CD4-positive, alpha-beta T cell treated with Interleukin-6 for 4 hours (primary cell): ENCODE measurements at regions not wholly inside any gene's neighbourhood (a gene's known extent, or its start where the extent isn't known, plus 50 kb on each side); places are given as distances from the start of the nearest gene placed in this dataset.
"Not testable (repeated sequence)": the region's sequence is repeated elsewhere in the genome, so short reads cannot be mapped to it uniquely, and the experiment has no call there.

Source experiments
- DNase-seq: peaks from one replicate; pipeline ENCODE4 v3.0.0-alpha.2; 2020; ENCODE audit warnings: mixed read lengths

GRCh38 chr3:75248974-75249373 lies 415.2 kb upstream of the FRG2C start:
- no peak for DNase-seq

DNA sequence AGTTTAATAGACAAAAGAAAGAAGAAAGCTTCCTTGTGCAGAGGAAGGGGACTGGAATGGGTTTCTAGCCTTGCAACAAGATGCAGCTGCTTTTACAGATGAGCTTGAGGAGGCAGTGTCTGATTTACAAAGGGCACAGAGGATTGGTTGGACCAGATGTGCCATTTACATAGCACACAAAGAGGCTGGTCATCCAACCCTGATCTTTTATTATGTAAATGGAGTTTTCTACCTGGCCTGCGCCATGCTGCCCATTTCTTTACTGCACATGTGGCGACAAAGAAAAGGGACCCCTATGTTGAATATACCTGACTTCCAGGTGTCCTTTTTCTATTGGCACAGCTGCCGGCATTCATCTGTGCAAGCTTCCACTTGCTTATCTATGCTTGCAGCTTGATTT lies 409.4 kb upstream of the FRG2C start:
- DNase-seq, result no peak

GRCh38 chr3:75258825-75259683 lies 405.1 kb upstream of the FRG2C start:
- DNase-seq, result not testable (repeated sequence)

DNA sequence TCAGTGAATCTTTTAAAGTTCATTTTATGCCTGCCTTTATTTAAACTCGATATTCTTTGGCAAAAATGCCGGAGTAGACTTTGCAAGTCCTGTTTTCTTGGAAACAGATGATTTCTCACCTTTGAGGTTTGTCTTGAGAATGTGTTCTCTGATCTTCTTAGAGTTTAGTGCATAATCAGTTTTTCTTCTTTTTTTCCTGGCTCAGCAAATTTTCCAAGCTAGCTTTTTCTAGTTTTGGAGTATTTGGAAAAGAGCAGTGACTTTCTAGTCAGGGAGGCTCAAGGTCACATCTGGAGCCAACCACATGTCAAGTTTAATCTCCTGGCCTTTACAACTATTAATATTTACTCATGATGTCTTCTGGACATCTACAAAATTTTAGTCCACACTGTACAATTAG lies 403.2 kb upstream of the FRG2C start:
- DNase-seq, result not testable (repeated sequence)

GRCh38 chr3:75262661-75263060 lies 401.5 kb upstream of the FRG2C start:
- no peak for DNase-seq

DNA sequence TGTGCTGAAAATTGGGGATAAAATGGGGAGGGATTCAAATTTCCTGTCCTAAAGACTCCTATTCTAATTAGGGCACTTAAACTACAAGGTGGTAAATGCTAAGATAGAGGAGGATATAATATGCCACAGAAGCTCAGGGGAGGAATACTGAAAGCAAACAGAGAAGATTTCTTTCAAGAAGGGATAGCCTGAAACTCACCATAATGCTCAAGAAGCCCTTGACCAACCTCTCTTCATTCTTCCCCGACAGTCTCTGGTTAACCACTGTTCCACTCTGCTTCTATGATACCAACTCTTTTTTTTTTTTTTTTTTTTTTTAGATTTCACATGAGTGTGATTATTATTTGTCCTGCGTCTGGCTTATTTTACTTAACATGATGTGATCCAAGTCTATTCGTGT lies 398.2 kb upstream of the FRG2C start:
- DNase-seq, result no peak

DNA sequence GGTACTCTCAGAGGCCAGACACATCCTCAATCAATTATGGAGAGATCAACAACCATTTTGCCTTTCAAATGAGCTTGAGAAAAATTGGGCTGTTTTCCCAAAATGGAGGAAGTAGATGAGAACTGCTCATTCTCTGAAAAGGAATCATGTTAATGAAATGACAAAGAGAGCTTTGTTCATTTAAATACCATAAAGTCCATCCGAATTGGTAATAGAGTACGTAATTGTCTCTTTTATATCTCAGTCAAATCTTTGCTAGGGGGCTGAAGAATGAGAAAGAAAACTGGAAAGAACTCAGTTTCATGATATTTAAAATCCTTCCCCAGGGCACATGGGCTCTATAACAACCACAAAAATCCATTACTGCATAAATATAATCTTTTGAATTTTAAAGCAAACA lies 395.6 kb upstream of the FRG2C start:
- DNase-seq, result not testable (repeated sequence)

DNA sequence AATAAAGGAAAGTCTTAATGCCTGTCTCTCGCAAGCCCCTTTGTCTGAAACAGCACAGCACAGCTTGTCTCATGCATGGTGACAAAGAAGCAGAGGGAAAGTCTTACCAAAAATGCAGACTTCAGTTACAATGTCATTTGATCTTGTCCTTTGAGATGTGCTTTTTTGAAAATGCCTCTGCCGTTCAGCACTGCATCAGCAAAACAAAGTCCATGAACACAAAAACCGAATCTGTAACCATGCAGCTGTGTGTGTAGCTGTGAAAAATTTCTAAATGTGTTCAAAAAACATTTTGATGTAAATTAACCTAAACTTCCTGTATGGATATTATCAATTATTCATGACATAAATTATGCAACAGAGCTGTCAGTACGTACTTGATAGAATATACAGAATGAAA lies 391.9 kb upstream of the FRG2C start:
- DNase-seq, result not testable (repeated sequence)

DNA sequence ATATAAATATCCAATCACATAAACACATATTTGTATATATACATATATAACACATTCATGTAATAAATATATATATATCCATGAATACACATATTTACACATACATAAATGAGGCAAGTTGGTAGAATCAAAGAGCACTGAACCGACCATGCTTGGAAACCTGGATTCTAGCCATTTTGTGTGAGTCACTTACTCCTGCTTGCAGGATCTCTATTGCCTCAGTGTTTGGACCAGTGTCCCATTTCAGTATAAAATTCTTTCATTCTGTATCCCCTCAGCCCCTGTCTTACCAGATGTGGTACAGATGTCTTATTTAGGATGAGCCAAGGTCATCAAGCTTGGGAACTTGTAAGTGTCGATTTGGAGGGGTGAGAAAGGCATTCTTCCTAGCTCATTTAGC lies 391.4 kb upstream of the FRG2C start:
- no peak for DNase-seq

DNA sequence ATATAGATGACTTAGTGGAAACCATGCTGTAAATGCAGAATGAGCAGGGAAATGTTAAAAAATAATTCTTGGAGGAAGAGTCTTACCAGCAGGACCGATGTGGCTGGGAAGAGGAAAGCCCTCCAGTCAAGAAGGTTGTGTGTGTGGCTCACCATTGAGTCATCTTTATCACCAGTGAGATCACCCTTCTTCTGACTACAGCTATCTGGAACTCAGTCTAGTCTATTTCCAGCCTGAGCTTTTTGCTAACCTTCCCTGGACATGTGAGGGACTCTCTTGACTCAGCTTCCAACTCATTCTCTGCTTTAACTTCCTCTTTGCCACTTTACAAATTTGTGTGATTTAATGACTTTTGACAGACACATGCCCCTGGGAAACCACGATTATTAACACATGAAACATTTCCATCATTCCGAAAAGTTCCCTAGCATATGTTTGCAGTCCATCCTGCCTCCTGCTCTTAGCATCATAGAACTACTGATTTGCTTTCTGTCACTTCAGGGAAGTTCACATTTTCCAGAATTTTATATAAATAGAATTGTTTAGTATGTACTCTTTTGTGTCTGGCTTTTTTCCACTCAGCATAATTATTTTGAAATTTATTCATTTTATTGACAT lies 378.5 kb upstream of the FRG2C start:
- not testable (repeated sequence) for DNase-seq

DNA sequence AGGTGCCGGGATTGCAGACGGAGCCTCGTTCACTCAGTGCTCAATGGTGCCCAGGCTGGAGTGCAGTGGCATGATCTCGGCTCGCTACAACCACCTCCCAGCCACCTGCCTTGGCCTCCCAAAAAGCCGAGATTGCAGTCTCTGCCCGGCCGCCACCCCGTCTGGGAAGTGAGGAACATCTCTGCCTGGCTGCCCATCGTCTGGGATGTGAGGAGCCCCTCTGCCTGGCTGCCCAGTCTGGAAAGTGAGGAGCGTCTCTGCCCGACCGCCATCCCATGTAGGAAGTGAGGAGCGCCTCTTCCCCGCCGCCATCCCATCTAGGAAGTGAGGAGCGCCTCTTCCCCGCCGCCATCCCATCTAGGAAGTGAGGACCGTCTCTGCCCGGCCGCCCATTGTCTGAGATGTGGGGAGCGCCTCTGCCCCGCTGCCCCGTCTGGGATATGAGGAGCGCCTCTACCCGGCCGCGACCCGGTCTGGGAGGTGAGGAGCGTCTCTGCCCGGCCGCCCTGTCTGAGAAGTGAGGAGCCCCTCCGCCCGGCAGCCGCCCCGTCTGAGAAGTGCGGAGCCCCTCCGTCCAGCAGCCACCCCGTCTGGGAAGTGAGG lies 375.1 kb upstream of the FRG2C start:
- not testable (repeated sequence) for DNase-seq

- no peak for DNase-seq
Observed at GRCh38 chr3:75294124-75294523, 370.0 kb upstream of the FRG2C start.

DNA sequence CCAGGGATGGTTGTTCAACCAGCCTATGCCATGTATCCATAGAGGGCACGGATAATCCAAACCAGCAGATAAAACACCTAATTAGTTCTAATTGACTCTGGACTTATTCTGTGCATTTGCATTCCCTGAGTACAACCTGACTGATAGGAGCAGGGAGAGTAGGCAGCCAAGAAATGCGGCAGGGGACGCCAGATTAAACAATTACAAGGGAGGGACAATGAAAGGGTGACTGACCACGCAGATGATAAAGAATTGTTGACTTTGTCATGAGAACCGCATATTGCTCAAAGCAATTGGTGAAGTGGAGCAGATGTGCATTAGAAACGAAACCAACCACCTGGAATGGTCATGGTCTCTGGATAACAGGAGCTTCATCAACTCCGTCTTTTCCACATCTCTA lies 369.1 kb upstream of the FRG2C start:
- no peak for DNase-seq

- no peak for DNase-seq
Observed at GRCh38 chr3:75296858-75297257, 367.3 kb upstream of the FRG2C start.

DNA sequence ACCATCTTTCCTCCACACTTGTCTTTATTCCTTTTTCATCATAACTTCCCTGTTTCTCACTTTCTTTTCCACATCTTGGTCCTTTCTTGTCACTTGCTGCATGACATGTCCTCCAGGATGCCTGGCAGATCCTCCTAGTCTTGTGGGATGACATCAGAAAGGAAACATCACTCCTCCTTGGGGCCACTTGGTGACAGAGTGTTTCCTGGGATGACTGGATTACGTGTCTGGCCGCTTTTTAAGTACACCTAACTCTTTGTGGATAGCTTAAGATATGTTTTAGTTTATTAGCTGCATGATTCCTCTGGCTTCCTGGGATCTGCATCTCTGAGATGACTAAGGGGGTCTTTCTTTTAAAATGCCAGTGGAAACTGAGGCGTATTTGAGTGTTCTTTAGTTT lies 363.5 kb upstream of the FRG2C start:
- DNase-seq, result no peak

GRCh38 chr3:75301050-75301449 lies 363.1 kb upstream of the FRG2C start:
- not testable (repeated sequence) for DNase-seq

- DNase-seq, result no peak
Observed at GRCh38 chr3:75303741-75304140, 360.4 kb upstream of the FRG2C start.

DNA sequence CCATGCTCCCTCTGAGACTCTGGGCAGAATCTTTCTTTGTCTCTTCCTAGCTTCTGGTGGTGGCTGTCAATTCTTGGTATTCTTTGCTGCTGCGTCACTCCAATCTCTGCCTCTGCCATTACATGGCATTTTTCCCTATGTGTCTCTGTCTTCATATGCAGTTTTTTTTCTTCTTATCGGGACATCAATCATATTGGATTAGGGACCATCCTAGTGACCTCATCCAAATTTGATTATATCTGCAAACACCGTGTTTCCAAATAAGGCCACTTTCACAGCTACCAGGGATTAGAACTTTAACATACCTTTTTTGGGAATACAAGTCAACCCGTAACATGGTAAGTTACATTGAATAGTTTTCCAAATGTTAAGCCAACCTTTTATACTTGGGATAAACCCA lies 358.2 kb upstream of the FRG2C start:
- no peak for DNase-seq

DNA sequence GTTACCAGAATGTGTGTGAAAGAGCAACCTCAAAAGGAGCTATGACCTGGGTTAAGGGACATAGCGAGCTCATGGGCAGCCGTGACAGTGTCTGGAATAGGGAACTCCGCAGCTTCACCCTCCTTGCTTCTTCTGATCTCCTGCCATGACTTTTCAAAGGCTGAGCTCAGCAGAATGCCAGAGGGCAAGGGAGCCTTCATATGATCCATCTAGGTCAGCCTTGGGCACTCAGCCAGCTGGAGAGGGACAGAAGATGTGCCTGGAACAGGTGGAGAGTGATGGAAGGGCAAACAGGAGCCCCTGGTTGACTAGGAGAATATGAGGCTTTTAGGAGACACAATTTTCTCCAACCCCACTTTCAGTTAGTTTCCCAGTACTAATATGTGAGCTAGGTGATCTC lies 352.8 kb upstream of the FRG2C start:
- not testable (repeated sequence) for DNase-seq

- DNase-seq, result not testable (repeated sequence)
Observed at GRCh38 chr3:75312469-75312868, 351.7 kb upstream of the FRG2C start.

- not testable (repeated sequence) for DNase-seq
Observed at GRCh38 chr3:75319776-75320175, 344.4 kb upstream of the FRG2C start.

- no peak for DNase-seq
Observed at GRCh38 chr3:75320369-75320768, 343.8 kb upstream of the FRG2C start.

DNA sequence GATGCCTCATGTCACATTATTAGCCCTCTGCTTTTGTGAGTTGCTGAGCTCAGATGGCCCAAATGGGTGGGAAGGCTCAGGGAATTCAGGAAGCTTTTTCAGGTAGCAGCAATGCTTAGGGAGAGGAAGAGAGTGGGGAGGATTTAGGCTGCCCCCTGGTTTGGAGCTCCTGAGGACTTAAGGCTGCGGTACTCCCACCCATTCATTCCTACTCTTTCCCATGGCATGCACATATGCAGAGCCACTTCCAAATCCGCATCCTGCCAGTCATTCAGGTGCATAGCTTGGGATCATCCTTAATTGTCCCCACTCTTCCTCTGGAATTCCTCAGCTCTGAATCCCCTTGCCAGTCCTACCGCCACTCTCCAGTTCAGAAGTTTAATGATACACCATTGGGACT lies 343.1 kb upstream of the FRG2C start:
- DNase-seq, result no peak

DNA sequence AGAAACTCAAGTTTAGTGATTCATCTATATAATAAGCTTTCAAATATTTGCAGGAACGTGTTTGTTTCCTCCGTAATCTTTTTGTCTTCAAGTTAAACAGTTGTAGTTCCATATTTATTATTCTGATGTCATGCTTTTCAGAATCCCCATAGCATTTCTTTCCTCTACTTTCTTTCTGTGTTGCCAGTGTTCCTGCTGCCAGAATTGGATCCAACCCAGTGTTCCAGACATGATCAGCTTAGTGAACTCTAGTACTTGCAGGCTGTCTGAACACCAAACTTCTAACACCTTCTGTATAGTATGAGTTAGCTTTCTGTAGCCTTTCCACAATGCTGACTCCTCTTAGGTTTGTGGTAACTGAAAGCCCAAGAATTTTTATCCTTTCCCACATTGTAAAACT lies 340.2 kb upstream of the FRG2C start:
- not testable (repeated sequence) for DNase-seq
